ENCODE measurements at regions not wholly inside any gene's neighbourhood (a gene's known extent, or its start where the extent isn't known, plus 50 kb on each side); places are given as distances from the start of the nearest gene placed in this dataset.

- no peak for DNase-seq (ENCODE audit: low read depth)
- H3K4me3 ChIP-seq (replicated peaks; ENCODE audit: low read depth, low read length), result no peak overlapping the region
- no peak for TF ChIP-seq CTCF (IDR thresholded peaks at IDR 0.05; ENCODE audit: low read length, missing control alignments)
These were observed 128.1 kb downstream of the DDX1 start for GRCh38 chr2:15719566-15720313.

- no peak overlapping the region for H3K4me3 ChIP-seq (replicated peaks; ENCODE audit: low read depth, low read length)
- no peak for TF ChIP-seq CTCF (IDR thresholded peaks at IDR 0.05; ENCODE audit: low read length, missing control alignments)
These were observed 129.1 kb downstream of the DDX1 start for GRCh38 chr2:15720561-15721307.

GRCh38 chr2:15721411-15722067 lies 129.9 kb downstream of the DDX1 start:
- H3K4me3 ChIP-seq (replicated peaks; ENCODE audit: low read depth, low read length), result no peak overlapping the region
- no peak for TF ChIP-seq CTCF (IDR thresholded peaks at IDR 0.05; ENCODE audit: low read length, missing control alignments)
- DNase-seq (ENCODE audit: low read depth), result no peak

More at GRCh38 chr2:15720561-15721307, 129.1 kb downstream of the DDX1 start:
- no peak for DNase-seq (ENCODE audit: low read depth)

GRCh38 chr2:15722980-15723379 lies 131.3 kb downstream of the DDX1 start:
- no peak for TF ChIP-seq CTCF (IDR thresholded peaks at IDR 0.05; ENCODE audit: low read length, missing control alignments)
- no peak for DNase-seq (ENCODE audit: low read depth)
- H3K4me3 ChIP-seq (replicated peaks; ENCODE audit: low read depth, low read length), result no peak overlapping the region

- no peak for TF ChIP-seq CTCF (IDR thresholded peaks at IDR 0.05; ENCODE audit: low read length, missing control alignments)
- DNase-seq (ENCODE audit: low read depth), result no peak
- no peak overlapping the region for H3K4me3 ChIP-seq (replicated peaks; ENCODE audit: low read depth, low read length)
These were observed 132.6 kb downstream of the DDX1 start for GRCh38 chr2:15724235-15724634.

GRCh38 chr2:15725101-15725781 lies 133.6 kb downstream of the DDX1 start:
- no peak for TF ChIP-seq CTCF (IDR thresholded peaks at IDR 0.05; ENCODE audit: low read length, missing control alignments)
- no peak for DNase-seq (ENCODE audit: low read depth)
- no peak overlapping the region for H3K4me3 ChIP-seq (replicated peaks; ENCODE audit: low read depth, low read length)
